ENCODE measurements at regions not wholly inside any gene's neighbourhood (a gene's known extent, or its start where the extent isn't known, plus 50 kb on each side); places are given as distances from the start of the nearest gene placed in this dataset.

DNA sequence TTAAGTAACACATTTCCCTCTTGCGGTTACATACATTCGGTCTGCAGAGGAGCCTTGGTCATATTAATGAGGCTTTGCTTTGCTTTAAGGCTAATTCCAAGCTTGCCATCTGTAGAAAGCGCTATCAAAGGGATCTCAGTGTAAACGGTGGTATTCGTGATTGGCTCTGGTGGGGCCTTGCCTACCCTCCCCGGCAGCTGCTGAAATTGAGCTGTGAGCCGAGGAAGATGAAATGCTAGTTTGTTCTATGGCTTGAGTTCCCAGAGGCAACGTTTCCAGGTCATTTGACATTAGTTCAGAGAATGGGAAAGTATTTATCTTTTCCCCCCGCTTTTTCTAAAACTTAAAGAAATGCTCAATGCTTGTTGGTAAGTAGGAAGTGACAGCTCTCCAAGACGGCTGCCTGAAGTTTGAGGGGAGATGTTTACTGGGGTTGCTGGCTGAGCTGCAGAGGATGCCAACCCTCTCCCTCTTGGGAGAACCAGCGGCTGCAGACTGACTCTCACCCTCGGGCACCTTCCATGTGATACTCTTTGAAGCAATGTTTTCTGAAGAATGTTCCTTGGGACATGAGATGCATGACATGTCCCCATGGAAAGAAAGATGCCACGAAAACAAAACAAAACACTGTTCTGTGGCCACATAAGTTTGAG is 458.7 kb upstream of the EEF2KMT start:
- DNase-seq (ENCODE audit: low spot score): no peak
- H3K79me2 ChIP-seq (replicated peaks; ENCODE audit: insufficient read depth): no peaks in the 10 kb centered on the region
- Mint-ChIP-seq H3K4me1 (peaks cover 9% of the 10 kb centered on the region), H3K36me3 (ENCODE audit: low read depth) (no peaks in the 10 kb centered on the region), H3K4me3 (no peak overlapping the region), H3K27ac (no peak overlapping the region), H3K27me3 (ENCODE audit: insufficient read depth, low read depth, poor library complexity) (peaks cover 1% of the 10 kb centered on the region), H3K9me3 (no peaks in the 10 kb centered on the region; the same call in 2 of the 3 replicates)
- no peaks in the 10 kb centered on the region for H3K36me3 ChIP-seq (ENCODE audit: insufficient read depth)
- H3K4me1 ChIP-seq (ENCODE audit: insufficient read depth): no peaks in the 10 kb centered on the region
- H3K27ac ChIP-seq (ENCODE audit: low read depth): no peak overlapping the region
- no peaks in the 10 kb centered on the region for H3K9me2 ChIP-seq (ENCODE audit: insufficient read depth)
- H3K4me2 ChIP-seq: no peak overlapping the region
- H4K20me1 ChIP-seq (replicated peaks; ENCODE audit: insufficient read depth): no peaks in the 10 kb centered on the region
- H3K27me3 ChIP-seq (ENCODE audit: insufficient read depth): no peaks in the 10 kb centered on the region
- no peak for ATAC-seq
- no peaks in the 10 kb centered on the region for H3F3A ChIP-seq (replicated peaks; ENCODE audit: low read depth)
- H2AFZ ChIP-seq: no peak overlapping the region
- H3K4me3 ChIP-seq: no peak overlapping the region
- TF ChIP-seq POLR2AphosphoS5 (IDR thresholded peaks at IDR 0.05; ENCODE audit: low read depth): no peak
- TF ChIP-seq, protein P1, sequence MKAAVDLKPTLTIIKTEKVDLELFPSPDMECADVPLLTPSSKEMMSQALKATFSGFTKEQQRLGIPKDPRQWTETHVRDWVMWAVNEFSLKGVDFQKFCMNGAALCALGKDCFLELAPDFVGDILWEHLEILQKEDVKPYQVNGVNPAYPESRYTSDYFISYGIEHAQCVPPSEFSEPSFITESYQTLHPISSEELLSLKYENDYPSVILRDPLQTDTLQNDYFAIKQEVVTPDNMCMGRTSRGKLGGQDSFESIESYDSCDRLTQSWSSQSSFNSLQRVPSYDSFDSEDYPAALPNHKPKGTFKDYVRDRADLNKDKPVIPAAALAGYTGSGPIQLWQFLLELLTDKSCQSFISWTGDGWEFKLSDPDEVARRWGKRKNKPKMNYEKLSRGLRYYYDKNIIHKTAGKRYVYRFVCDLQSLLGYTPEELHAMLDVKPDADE (IDR thresholded peaks at IDR 0.05): no peak
- no peak for TF ChIP-seq JUNB (IDR thresholded peaks at IDR 0.05; ENCODE audit: unreplicated experiment)
- TF ChIP-seq, protein P2, sequence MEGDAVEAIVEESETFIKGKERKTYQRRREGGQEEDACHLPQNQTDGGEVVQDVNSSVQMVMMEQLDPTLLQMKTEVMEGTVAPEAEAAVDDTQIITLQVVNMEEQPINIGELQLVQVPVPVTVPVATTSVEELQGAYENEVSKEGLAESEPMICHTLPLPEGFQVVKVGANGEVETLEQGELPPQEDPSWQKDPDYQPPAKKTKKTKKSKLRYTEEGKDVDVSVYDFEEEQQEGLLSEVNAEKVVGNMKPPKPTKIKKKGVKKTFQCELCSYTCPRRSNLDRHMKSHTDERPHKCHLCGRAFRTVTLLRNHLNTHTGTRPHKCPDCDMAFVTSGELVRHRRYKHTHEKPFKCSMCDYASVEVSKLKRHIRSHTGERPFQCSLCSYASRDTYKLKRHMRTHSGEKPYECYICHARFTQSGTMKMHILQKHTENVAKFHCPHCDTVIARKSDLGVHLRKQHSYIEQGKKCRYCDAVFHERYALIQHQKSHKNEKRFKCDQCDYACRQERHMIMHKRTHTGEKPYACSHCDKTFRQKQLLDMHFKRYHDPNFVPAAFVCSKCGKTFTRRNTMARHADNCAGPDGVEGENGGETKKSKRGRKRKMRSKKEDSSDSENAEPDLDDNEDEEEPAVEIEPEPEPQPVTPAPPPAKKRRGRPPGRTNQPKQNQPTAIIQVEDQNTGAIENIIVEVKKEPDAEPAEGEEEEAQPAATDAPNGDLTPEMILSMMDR (conservative IDR thresholded peaks at IDR 0.05; ENCODE audit: low read depth in 2 of 2): no peak
- TF ChIP-seq EZH2phosphoT487 (IDR thresholded peaks at IDR 0.05; ENCODE audit: unreplicated experiment): no peak

DNA sequence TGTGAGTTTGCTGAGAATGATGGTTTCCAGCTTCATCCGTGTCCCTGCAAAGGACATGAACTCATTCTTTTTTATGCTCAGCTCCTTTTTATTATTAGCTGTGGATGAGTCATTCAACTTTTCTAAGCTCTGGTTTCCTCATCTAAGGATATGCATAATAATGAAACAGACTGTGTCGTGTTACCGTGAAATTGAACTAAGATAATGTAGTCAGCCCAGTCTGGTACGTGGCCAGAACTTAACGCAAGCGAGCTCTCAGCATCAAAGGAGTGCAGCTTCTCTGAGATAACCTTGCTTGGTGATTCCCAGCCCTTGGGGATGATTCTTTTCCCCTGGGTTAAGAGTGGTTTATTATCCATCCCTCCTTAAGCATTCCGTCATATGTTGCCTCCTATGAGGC is 454.3 kb upstream of the EEF2KMT start:
- TF ChIP-seq STAT1 (IDR thresholded peaks at IDR 0.05; ENCODE audit: unreplicated experiment): no peak
- TF ChIP-seq JUNB (IDR thresholded peaks at IDR 0.05; ENCODE audit: unreplicated experiment): no peak
- TF ChIP-seq POLR2AphosphoS5 (IDR thresholded peaks at IDR 0.05; ENCODE audit: low read depth): no peak
- TF ChIP-seq NANOG (IDR thresholded peaks at IDR 0.05; ENCODE audit: borderline replicate concordance): no peak
- TF ChIP-seq CREB1 (CRISPR knock-in tag; IDR thresholded peaks at IDR 0.05; ENCODE audit: low read depth): no peak
- TF ChIP-seq, protein P1 (IDR thresholded peaks at IDR 0.05): no peak
- no peak for TF ChIP-seq EZH2 (IDR thresholded peaks at IDR 0.05; ENCODE audit: low read depth, unreplicated experiment)
- TF ChIP-seq, protein P3, sequence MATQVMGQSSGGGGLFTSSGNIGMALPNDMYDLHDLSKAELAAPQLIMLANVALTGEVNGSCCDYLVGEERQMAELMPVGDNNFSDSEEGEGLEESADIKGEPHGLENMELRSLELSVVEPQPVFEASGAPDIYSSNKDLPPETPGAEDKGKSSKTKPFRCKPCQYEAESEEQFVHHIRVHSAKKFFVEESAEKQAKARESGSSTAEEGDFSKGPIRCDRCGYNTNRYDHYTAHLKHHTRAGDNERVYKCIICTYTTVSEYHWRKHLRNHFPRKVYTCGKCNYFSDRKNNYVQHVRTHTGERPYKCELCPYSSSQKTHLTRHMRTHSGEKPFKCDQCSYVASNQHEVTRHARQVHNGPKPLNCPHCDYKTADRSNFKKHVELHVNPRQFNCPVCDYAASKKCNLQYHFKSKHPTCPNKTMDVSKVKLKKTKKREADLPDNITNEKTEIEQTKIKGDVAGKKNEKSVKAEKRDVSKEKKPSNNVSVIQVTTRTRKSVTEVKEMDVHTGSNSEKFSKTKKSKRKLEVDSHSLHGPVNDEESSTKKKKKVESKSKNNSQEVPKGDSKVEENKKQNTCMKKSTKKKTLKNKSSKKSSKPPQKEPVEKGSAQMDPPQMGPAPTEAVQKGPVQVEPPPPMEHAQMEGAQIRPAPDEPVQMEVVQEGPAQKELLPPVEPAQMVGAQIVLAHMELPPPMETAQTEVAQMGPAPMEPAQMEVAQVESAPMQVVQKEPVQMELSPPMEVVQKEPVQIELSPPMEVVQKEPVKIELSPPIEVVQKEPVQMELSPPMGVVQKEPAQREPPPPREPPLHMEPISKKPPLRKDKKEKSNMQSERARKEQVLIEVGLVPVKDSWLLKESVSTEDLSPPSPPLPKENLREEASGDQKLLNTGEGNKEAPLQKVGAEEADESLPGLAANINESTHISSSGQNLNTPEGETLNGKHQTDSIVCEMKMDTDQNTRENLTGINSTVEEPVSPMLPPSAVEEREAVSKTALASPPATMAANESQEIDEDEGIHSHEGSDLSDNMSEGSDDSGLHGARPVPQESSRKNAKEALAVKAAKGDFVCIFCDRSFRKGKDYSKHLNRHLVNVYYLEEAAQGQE (IDR thresholded peaks at IDR 0.05; ENCODE audit: unreplicated experiment): no peak
- H3K4me1 ChIP-seq (ENCODE audit: insufficient read depth): no peaks in the 10 kb centered on the region
- no peak overlapping the region for H3K27ac Mint-ChIP-seq
- no peaks in the 10 kb centered on the region for H4K20me1 ChIP-seq (replicated peaks; ENCODE audit: insufficient read depth)
- H3K4me3 Mint-ChIP-seq: no peak overlapping the region
- H3K79me2 ChIP-seq (replicated peaks; ENCODE audit: insufficient read depth): no peaks in the 10 kb centered on the region
- H3K4me3 ChIP-seq: no peak overlapping the region
- H3F3A ChIP-seq (replicated peaks; ENCODE audit: low read depth): no peaks in the 10 kb centered on the region
- H2AFZ ChIP-seq: no peak overlapping the region
- peaks cover 1% of the 10 kb centered on the region for H3K27me3 Mint-ChIP-seq (ENCODE audit: insufficient read depth, low read depth, poor library complexity)
- ATAC-seq (no peak), DNase-seq (ENCODE audit: low spot score) (no peak)
- H3K9me3 Mint-ChIP-seq: no peaks in the 10 kb centered on the region; the same call in 2 of the 3 replicates
- H3K4me1 Mint-ChIP-seq: peaks cover 3% of the 10 kb centered on the region
- no peaks in the 10 kb centered on the region for H3K27me3 ChIP-seq (ENCODE audit: insufficient read depth)
- H3K36me3 ChIP-seq (ENCODE audit: insufficient read depth): no peaks in the 10 kb centered on the region; the same call in 1 of the 2 replicates
- H3K4me2 ChIP-seq: no peak overlapping the region
- H3K9me2 ChIP-seq (ENCODE audit: insufficient read depth): no peaks in the 10 kb centered on the region
- no peak overlapping the region for H3K27ac ChIP-seq (ENCODE audit: low read depth)
- H3K36me3 Mint-ChIP-seq (ENCODE audit: low read depth): no peaks in the 10 kb centered on the region
